Testis (tissue), 2 donors: ENCODE measurements at regions not wholly inside any gene's neighbourhood (a gene's known extent, or its start where the extent isn't known, plus 50 kb on each side); places are given as distances from the start of the nearest gene placed in this dataset.

ENCODE experiments used
- CTCF ChIP-seq, 3 experiments: fragments of 450-650 bp in 2 of 3; fragments of 200-600 bp in 1 of 3; sonication (generic) in 1 of 3; IDR thresholded peaks; one replicate each; pipeline ENCODE4 v1.5.1; 2016 to 2019; ENCODE audit warnings: antibody characterized with exemption in 3 of 3, mild to moderate bottlenecking in 2 of 3, moderate library complexity in 1 of 3
- POLR2A ChIP-seq: fragments of 450-650 bp; IDR thresholded peaks from one replicate; pipeline ENCODE4 v1.6.1; 2017; ENCODE audit warnings: antibody characterized with exemption, mild to moderate bottlenecking, moderate library complexity

GRCh38 chr12:127596891-127597290 lies 670.1 kb upstream of the TMEM132C start:
- TF ChIP-seq CTCF (IDR thresholded peaks at IDR 0.05) = no peak
- no peak for TF ChIP-seq POLR2A
